SK-N-SH treated with all-trans-retinoic acid at 6 μM for 48 hours (cell line): ENCODE measurements at regions not wholly inside any gene's neighbourhood (a gene's known extent, or its start where the extent isn't known, plus 50 kb on each side); places are given as distances from the start of the nearest gene placed in this dataset.

Experiments
- ATAC-seq: fragments of 200-7000 bp; cut with Tn5 transposase; 3 replicates; pipeline ENCODE4 v1.9.1; 2020; ENCODE audit warnings: mild to moderate bottlenecking, moderate library complexity
- ARNTL ChIP-seq: fragments of 450-650 bp; formaldehyde crosslinking; IDR thresholded peaks from 2 replicates; pipeline ENCODE4 v1.5.0; 2020; ENCODE audit warnings: low read depth, mild to moderate bottlenecking, moderate library complexity, borderline replicate concordance
- BACH2 ChIP-seq: fragments of 250-450 bp; sonication (Bioruptor Pico); IDR thresholded peaks from 2 replicates; pipeline ENCODE4 v1.9.0; 2021; ENCODE audit warnings: mild to moderate bottlenecking, borderline replicate concordance
- ESRRG ChIP-seq: fragments of 250-450 bp; sonication (Bioruptor Pico); IDR thresholded peaks from 2 replicates; pipeline ENCODE4 v1.6.1; 2021; ENCODE audit warnings: mild to moderate bottlenecking
- GLIS3 ChIP-seq: fragments of 250-450 bp; sonication (Bioruptor Pico); IDR thresholded peaks from 2 replicates; pipeline ENCODE4 v1.5.0; 2020; ENCODE audit warnings: mild to moderate bottlenecking, moderate library complexity
- ISL1 ChIP-seq: fragments of 250-450 bp; sonication (Bioruptor Pico); IDR thresholded peaks from 2 replicates; pipeline ENCODE4 v2.1.2; 2022; ENCODE audit warnings: mild to moderate bottlenecking, moderate library complexity
- OSR1 ChIP-seq: fragments of 250-450 bp; sonication (Bioruptor Pico); IDR thresholded peaks from 2 replicates; pipeline ENCODE4 v1.8.0; 2022; ENCODE audit warnings: moderate library complexity, mild to moderate bottlenecking, inconsistent platforms
- PPARA ChIP-seq: fragments of 250-450 bp; sonication (Bioruptor Pico); IDR thresholded peaks from 2 replicates; pipeline ENCODE4 v1.5.0; 2020; ENCODE audit warnings: mild to moderate bottlenecking, borderline replicate concordance
- RARB ChIP-seq: fragments of 250-450 bp; sonication (Bioruptor Pico); IDR thresholded peaks from 2 replicates; pipeline ENCODE4 v1.8.0; 2021; ENCODE audit warnings: mild to moderate bottlenecking, moderate library complexity
- TCF4 ChIP-seq: fragments of 250-450 bp; sonication (Bioruptor Pico); IDR thresholded peaks from 2 replicates; pipeline ENCODE4 v1.8.0; 2021; ENCODE audit warnings: mild to moderate bottlenecking, moderate library complexity, borderline replicate concordance
- TOX ChIP-seq: fragments of 250-450 bp; sonication (Bioruptor Pico); IDR thresholded peaks from 2 replicates; pipeline ENCODE4 v1.8.0; 2021; ENCODE audit warnings: mild to moderate bottlenecking, moderate library complexity, borderline replicate concordance
- ZC3H10 ChIP-seq: fragments of 250-450 bp; sonication (Bioruptor Pico); IDR thresholded peaks from 2 replicates; pipeline ENCODE4 v1.5.1; 2021; ENCODE audit warnings: mild to moderate bottlenecking, moderate library complexity
- ZFP30 ChIP-seq: fragments of 450-650 bp; formaldehyde crosslinking; IDR thresholded peaks from 2 replicates; pipeline ENCODE4 v1.5.0; 2022; ENCODE audit warnings: mild to moderate bottlenecking, moderate library complexity
- ZNF565 ChIP-seq: fragments of 450-650 bp; formaldehyde crosslinking; conservative IDR thresholded peaks from 2 replicates; pipeline ENCODE4 v1.5.0; 2020; ENCODE audit warnings: low read depth, mild to moderate bottlenecking, moderate library complexity
- ZNF70 ChIP-seq: fragments of 450-650 bp; formaldehyde crosslinking; IDR thresholded peaks from 2 replicates; pipeline ENCODE4 v1.5.0; 2020; ENCODE audit warnings: mild to moderate bottlenecking, moderate library complexity
- TF ChIP-seq, protein P1 (sequence below): fragments of 250-450 bp; sonication (Bioruptor Pico); IDR thresholded peaks from 2 replicates; pipeline ENCODE4 v1.8.0; 2020; ENCODE audit warnings: mild to moderate bottlenecking, moderate library complexity, borderline replicate concordance
- TF ChIP-seq, protein P2 (sequence below): fragments of 250-450 bp; sonication (Bioruptor Pico); IDR thresholded peaks from 2 replicates; pipeline ENCODE4 v1.8.0; 2021; ENCODE audit warnings: low read depth, mild to moderate bottlenecking, moderate library complexity, borderline replicate concordance
- TF ChIP-seq, protein P3 (sequence below): fragments of 250-450 bp; sonication (Bioruptor Pico); IDR thresholded peaks from 2 replicates; pipeline ENCODE4 v1.5.0; 2020; ENCODE audit warnings: mild to moderate bottlenecking, moderate library complexity
- TF ChIP-seq, protein P4 (sequence below): fragments of 250-450 bp; sonication (Bioruptor Pico); IDR thresholded peaks from 2 replicates; pipeline ENCODE4 v1.5.1; 2021; ENCODE audit warnings: mild to moderate bottlenecking, moderate library complexity
- TF ChIP-seq, protein P5 (sequence below): fragments of 250-450 bp; sonication (Bioruptor Pico); IDR thresholded peaks from 2 replicates; pipeline ENCODE4 v1.5.1; 2020; ENCODE audit warnings: low read depth, mild to moderate bottlenecking, moderate library complexity

DNA sequence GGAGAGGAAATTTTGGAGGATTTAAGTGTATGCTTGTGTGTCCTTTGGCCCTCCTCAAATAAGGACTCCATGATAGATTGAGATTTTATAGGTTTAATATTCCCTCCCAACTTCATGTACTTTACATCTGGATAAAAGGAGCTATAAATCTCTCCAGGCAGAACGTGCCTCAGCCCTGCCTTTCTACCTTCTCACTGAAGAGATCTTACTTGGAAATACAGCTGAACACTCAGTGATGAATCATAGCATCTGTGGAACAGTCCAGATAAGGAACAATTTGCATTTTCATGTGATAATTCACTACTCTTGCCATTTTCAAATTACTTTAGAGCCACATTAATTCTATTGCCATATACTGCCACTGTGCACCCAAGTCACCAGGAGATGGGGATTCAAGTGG, 364.6 kb upstream of the PODXL start:
- peak; percentile 79 for ATAC-seq
- no peak for TF ChIP-seq PPARA

DNA sequence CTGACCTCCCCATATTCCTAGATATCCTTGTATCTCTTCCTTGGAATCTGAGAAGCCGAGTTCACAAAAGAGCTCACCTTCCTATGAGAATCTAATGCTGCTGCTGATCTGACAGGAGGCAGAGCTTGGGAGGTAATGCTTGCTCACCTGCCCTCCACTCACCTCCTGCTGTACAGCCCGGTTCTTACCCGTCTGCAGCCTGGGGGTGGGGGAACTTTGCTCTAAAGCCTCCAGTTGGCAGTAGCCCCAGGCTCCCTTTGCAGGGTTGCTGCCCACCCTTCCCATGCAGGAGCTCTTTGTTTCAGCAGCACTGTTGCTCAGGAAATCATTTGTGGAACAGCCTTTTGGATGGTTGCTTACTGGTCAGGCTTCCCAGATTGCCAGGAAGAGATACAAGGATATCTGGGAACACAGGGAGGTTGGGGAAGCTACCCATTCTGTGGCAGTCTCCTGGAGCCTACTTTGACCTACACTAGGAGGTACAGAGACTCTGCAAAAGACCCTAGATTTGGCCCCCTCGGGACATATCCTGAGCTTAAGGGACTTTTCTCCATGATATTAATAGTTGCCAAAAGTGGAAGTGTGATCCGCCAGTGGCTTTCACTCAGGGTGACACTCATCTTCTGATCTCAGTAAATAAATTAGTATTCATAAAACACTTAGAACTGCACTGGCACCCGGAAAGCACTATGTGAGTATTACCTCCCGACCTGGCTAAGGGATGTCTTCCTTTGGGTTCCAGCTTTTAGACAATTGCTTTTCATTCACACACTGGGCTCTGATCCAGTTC, 363.7 kb upstream of the PODXL start:
- ATAC-seq = peak; percentile 7; the same call in 2 of the 3 replicates
- TF ChIP-seq ZFP30 (no peak), TOX (no peak), OSR1 (no peak), ESRRG (CRISPR knock-in tag) (no peak), PPARA (no peak), BACH2 (CRISPR knock-in tag) (no peak), RARB (CRISPR knock-in tag) (no peak), ISL1 (no peak), ZNF70 (no peak), TCF4 (no peak), ZNF565 (CRISPR knock-in tag) (no peak)
- TF ChIP-seq, protein P1, sequence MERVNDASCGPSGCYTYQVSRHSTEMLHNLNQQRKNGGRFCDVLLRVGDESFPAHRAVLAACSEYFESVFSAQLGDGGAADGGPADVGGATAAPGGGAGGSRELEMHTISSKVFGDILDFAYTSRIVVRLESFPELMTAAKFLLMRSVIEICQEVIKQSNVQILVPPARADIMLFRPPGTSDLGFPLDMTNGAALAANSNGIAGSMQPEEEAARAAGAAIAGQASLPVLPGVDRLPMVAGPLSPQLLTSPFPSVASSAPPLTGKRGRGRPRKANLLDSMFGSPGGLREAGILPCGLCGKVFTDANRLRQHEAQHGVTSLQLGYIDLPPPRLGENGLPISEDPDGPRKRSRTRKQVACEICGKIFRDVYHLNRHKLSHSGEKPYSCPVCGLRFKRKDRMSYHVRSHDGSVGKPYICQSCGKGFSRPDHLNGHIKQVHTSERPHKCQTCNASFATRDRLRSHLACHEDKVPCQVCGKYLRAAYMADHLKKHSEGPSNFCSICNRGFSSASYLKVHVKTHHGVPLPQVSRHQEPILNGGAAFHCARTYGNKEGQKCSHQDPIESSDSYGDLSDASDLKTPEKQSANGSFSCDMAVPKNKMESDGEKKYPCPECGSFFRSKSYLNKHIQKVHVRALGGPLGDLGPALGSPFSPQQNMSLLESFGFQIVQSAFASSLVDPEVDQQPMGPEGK (CRISPR knock-in tag) = no peak
- TF ChIP-seq, protein P2, sequence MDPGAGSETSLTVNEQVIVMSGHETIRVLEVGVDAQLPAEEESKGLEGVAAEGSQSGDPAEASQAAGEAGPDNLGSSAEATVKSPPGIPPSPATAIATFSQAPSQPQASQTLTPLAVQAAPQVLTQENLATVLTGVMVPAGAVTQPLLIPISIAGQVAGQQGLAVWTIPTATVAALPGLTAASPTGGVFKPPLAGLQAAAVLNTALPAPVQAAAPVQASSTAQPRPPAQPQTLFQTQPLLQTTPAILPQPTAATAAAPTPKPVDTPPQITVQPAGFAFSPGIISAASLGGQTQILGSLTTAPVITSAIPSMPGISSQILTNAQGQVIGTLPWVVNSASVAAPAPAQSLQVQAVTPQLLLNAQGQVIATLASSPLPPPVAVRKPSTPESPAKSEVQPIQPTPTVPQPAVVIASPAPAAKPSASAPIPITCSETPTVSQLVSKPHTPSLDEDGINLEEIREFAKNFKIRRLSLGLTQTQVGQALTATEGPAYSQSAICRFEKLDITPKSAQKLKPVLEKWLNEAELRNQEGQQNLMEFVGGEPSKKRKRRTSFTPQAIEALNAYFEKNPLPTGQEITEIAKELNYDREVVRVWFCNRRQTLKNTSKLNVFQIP (CRISPR knock-in tag) = no peak
- TF ChIP-seq, protein P3, sequence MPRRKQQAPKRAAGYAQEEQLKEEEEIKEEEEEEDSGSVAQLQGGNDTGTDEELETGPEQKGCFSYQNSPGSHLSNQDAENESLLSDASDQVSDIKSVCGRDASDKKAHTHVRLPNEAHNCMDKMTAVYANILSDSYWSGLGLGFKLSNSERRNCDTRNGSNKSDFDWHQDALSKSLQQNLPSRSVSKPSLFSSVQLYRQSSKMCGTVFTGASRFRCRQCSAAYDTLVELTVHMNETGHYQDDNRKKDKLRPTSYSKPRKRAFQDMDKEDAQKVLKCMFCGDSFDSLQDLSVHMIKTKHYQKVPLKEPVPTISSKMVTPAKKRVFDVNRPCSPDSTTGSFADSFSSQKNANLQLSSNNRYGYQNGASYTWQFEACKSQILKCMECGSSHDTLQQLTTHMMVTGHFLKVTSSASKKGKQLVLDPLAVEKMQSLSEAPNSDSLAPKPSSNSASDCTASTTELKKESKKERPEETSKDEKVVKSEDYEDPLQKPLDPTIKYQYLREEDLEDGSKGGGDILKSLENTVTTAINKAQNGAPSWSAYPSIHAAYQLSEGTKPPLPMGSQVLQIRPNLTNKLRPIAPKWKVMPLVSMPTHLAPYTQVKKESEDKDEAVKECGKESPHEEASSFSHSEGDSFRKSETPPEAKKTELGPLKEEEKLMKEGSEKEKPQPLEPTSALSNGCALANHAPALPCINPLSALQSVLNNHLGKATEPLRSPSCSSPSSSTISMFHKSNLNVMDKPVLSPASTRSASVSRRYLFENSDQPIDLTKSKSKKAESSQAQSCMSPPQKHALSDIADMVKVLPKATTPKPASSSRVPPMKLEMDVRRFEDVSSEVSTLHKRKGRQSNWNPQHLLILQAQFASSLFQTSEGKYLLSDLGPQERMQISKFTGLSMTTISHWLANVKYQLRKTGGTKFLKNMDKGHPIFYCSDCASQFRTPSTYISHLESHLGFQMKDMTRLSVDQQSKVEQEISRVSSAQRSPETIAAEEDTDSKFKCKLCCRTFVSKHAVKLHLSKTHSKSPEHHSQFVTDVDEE = no peak
- TF ChIP-seq, protein P4, sequence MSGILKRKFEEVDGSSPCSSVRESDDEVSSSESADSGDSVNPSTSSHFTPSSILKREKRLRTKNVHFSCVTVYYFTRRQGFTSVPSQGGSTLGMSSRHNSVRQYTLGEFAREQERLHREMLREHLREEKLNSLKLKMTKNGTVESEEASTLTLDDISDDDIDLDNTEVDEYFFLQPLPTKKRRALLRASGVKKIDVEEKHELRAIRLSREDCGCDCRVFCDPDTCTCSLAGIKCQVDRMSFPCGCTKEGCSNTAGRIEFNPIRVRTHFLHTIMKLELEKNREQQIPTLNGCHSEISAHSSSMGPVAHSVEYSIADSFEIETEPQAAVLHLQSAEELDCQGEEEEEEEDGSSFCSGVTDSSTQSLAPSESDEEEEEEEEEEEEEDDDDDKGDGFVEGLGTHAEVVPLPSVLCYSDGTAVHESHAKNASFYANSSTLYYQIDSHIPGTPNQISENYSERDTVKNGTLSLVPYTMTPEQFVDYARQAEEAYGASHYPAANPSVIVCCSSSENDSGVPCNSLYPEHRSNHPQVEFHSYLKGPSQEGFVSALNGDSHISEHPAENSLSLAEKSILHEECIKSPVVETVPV = no peak
- TF ChIP-seq, protein P5, sequence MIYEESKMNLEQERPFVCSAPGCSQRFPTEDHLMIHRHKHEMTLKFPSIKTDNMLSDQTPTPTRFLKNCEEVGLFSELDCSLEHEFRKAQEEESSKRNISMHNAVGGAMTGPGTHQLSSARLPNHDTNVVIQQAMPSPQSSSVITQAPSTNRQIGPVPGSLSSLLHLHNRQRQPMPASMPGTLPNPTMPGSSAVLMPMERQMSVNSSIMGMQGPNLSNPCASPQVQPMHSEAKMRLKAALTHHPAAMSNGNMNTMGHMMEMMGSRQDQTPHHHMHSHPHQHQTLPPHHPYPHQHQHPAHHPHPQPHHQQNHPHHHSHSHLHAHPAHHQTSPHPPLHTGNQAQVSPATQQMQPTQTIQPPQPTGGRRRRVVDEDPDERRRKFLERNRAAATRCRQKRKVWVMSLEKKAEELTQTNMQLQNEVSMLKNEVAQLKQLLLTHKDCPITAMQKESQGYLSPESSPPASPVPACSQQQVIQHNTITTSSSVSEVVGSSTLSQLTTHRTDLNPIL (CRISPR knock-in tag) = no peak

DNA sequence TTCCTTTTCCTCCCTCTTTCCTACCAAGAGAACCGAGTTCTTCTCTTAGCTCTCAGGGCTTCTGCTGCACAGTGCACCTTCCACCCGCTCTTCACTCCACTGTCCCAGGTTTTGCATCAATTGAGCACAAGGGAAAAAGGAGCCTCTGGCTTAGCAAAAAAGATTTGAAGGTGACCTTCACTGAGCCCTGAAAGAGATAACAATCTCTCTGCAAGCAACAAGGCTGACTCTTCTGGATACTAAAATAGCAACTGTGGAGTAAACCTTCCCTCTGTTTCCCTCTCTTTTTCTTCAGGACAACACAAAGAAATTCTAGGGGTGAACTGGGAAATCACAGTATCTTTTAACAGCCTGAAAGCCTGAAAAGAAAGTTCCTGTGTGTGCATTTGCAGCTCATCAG, 354.7 kb upstream of the PODXL start:
- peak; percentile 14; the same call in 2 of the 3 replicates for ATAC-seq
- TF ChIP-seq, protein P3 = no peak
- TF ChIP-seq ZC3H10 (no peak), GLIS3 (CRISPR knock-in tag) (no peak), BACH2 (CRISPR knock-in tag) (no peak), PPARA (no peak), ZNF70 (no peak), ESRRG (CRISPR knock-in tag) (no peak), ARNTL (no peak)
- TF ChIP-seq, protein P2 (CRISPR knock-in tag) = no peak
- TF ChIP-seq, protein P4 = no peak
- TF ChIP-seq, protein P1 (CRISPR knock-in tag) = no peak
